A673 (cell line): ENCODE measurements at regions not wholly inside any gene's neighbourhood (a gene's known extent, or its start where the extent isn't known, plus 50 kb on each side); places are given as distances from the start of the nearest gene placed in this dataset.

Experiments used
- CTCF ChIP-seq: fragments of 300-800, 200-600 bp; sonication (generic); conservative IDR thresholded peaks from 2 replicates; pipeline ENCODE4 v1.5.1; 2017; ENCODE audit warnings: low read depth, mild to moderate bottlenecking, antibody characterized with exemption, low read length, moderate library complexity, mixed read lengths
- EZH2 ChIP-seq: fragments of 200-600 bp; sonication (generic); IDR thresholded peaks from 2 replicates; pipeline ENCODE4 v1.6.1; 2017; ENCODE audit warnings: borderline replicate concordance, low read depth, mild to moderate bottlenecking, mixed read lengths, antibody characterized with exemption, low read length; ENCODE audit not compliant: poor library complexity, severe bottlenecking

GRCh38 chr2:14988600-14988999 lies 356.1 kb downstream of the LRATD1 start:
- TF ChIP-seq EZH2 (no peak), CTCF (no peak)
